GM21526 (cell line): ENCODE measurements at regions not wholly inside any gene's neighbourhood (a gene's known extent, or its start where the extent isn't known, plus 50 kb on each side); places are given as distances from the start of the nearest gene placed in this dataset.

Experiments used
- ATAC-seq: cut with Tn5 transposase; IDR thresholded peaks from one replicate; pipeline ENCODE4 v1.9.1; 2021; ENCODE audit warnings: moderate library complexity; ENCODE audit not compliant: unreplicated experiment, low FRiP score

GRCh38 chr10:25661632-25662031 lies 272.4 kb upstream of the MYO3A start:
- ATAC-seq, result no peak

DNA sequence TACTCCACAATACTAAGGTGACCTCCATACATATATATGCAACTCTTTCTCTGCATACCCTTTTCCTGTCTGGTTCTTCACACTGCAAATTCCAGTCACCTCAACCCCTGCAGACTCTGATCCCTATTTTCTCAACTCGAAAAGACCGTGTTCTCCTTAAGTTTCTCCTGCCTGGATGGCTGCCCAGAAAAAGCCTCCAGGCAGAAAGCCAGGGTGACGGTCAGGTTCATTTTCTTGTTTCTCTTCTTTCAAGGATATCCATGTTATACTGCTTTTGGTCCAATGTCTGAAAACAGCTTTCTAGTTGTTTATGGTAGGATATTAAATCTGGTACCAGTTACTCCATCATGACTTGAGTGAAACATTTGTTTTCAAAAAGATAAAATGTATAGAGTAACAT lies 267.8 kb upstream of the MYO3A start:
- ATAC-seq, result no peak

GRCh38 chr10:25675204-25675603 lies 258.8 kb upstream of the MYO3A start:
- ATAC-seq, result no peak

- ATAC-seq, result no peak
These were observed 258.4 kb upstream of the MYO3A start for GRCh38 chr10:25675615-25676014.

- ATAC-seq, result no peak
These were observed 255.8 kb upstream of the MYO3A start for GRCh38 chr10:25678220-25678619.

DNA sequence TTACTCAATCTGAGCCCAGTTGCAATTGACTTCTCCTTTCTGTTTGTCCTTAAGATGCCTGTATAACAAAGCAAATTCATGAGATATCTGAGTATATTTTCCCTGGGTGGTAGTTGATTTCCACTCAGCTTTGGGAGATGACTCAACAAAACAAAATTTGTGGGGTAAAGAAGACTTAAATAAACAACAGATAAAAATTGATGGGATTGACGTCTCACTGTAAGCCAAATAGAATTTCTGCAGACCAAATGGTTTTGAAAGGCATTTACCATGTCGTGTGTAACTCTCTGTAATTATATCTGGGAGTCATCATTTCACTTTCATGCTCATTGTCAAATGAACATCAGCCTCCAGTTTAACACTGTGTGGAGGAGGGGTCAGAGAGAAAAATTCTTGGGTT lies 255.4 kb upstream of the MYO3A start:
- ATAC-seq, result no peak

DNA sequence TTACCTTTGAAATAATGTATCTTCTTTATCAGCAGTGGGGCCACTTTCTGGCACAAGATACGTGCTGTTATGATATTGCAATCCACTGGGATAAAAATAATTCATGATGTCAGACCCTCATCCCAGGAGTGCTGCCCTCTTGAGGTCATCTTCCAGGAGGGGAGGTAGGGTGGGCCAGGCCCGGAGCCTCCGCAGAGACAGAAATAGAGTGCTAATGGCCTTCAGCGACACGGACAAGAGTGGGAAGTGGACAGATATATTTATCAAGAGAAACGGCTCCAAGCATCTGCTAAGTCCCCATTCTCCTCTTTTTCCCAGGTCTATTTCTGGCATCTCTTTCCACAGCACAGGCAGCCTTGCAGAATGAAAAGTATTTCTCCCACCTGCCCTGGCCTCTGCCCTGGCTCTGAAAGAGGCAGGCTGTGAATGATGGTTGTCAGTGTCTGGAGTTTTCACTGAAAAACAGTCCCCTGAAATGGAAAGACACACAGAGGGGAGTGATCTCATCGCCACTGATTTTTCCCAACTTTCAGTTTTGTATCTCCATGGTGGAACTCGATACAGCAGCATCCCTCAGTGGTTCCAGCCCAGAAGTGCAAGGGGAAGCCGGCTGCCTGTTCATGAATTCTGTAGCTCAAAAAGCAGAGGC lies 251.7 kb upstream of the MYO3A start:
- no peak for ATAC-seq

- ATAC-seq, result no peak
These were observed 250.7 kb upstream of the MYO3A start for GRCh38 chr10:25683344-25683743.

DNA sequence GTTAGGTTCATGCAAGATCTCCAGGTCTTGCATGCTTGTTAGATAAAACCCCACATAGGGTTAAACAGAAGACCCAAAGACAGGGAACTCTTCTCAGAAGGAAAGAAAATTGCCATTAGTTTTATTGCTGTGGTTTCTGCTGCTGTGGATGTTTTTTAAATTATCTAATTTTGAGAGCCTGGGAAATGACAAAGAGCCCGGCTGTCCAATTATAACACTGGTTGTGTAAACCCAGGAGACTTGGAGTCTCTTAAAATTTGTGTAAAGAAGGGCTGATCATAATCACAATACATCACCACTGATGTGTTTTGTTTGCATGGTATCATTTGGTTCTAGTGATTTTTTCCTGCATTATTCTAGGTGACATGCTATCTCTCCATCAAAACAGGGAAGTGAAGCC lies 246.5 kb upstream of the MYO3A start:
- ATAC-seq, result no peak

- no peak for ATAC-seq
These were observed 244.5 kb upstream of the MYO3A start for GRCh38 chr10:25689346-25690100.

GRCh38 chr10:25692761-25693160 lies 241.3 kb upstream of the MYO3A start:
- ATAC-seq, result no peak

DNA sequence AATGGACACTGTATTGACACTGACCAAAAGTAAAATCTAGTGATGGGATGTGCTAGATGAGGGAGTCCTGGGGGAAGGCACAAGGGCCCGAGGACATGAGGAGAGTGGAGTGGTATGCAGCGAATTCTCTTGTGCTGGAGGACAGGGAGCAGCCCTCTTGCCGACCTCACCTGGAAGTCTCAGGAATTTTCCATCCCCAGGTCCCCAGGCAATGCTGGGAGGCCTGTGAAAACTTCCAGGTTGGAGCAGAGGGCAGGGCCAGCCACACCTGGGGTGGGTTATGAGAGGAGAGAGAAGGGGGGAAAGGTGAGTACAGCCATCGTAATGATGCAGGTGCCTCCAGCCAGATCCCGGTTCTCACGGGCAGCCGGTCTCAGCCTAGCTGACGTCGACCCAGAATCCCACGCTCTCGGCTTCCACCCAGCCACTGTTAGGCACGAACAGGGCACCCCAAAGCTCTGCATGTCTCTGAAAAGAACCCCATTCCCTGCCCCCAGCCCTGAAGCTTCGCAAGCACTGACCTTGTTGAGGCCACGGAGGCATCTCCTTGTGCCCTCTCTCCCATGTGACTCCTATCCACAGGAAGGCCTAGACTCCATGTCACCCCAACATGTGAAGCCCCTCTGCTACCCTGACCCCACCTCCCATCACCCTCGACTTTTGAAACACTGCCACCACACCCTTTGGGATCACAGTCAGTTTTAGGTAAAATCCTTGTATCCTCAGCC lies 239.7 kb upstream of the MYO3A start:
- ATAC-seq, result no peak

DNA sequence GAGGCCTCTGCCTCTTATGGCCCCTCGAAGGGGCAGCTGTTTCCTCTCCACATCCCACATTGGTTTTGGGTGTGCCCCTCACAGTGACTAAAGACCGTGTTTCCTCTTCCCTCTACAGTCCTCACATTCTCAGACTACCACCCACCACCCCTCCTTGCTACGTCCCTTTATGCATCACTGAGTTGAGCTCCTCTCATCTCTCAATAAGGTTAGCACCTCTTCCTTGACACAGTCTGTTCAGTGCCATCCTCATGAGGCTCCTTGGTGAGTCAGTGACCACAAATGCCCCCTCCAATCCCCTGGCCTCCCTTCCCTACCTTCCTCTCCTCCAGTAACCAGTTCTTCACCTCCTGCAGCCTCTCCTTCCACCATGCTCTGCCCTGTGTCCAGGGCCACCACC lies 239.1 kb upstream of the MYO3A start:
- ATAC-seq, result no peak

DNA sequence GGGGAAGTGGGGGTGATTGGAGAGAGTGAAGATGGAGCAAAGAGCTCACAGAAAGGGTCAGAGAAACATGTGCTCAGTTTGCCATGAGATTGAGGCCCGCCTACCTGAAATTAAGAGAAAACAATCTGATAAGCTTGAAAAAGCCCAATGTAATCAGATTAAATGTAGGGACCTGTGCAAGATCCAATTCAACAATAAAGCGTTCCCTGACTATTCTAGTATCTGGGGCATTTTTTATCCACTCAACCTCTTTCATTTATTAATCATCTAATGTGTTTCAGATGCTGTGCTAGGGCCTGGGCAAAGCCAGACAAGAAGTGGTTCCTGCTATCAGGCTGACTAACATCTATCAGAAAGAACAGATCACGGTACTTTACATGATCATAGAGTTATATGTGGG lies 238.4 kb upstream of the MYO3A start:
- no peak for ATAC-seq

DNA sequence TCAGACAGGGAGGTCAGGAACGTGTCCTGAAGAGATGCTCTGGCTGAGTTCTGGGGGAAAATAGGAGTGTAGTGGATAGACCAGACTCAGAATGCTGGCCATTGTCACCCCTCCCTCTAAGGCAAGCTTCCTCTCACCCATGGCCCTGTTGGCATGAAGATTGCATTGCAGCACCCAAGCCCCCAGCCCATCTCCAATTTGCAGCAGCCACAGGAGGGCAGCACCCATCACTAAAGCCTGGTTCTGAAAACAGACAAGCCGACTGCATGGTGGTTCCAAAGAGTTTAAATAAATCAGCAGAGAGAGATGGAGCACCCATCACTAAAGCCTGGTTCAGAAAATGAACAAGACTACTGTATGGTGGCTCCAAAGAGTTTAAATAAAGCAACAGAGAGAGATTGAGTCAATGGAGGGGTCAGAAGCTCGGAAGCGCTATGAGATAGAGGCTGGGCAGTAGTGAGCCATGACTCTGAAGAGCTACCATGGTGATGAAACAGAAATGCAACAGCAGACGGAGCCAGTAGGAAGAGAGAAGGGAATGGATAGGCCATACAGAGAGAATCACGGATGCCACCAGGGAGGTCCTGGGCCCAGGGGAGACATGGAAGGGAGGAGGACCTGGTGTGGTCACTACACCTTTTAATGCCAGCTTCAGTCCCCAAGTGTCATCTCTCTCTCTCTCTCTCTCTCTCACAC lies 237.9 kb upstream of the MYO3A start:
- no peak for ATAC-seq

DNA sequence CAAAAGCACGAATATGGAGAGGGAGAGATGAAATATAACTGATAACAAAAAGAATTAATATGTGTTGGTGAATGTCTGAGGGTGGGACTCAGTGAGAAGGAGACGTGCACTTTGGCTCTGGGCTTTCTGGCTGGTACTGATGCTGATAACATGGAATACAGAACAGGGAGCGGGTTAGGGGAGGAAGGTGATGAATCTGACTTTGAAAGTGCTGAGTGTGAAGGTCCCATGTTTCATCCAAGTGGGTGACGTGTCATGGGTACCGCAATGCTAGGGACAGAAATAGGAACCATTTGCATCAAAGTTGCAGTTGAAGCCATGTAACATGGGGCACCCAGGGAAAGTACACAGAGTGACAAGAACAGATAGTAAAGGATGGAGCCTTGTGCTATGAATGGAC lies 236.6 kb upstream of the MYO3A start:
- ATAC-seq, result no peak

GRCh38 chr10:25698638-25699037 lies 235.4 kb upstream of the MYO3A start:
- no peak for ATAC-seq

GRCh38 chr10:25699631-25700030 lies 234.4 kb upstream of the MYO3A start:
- ATAC-seq, result no peak

DNA sequence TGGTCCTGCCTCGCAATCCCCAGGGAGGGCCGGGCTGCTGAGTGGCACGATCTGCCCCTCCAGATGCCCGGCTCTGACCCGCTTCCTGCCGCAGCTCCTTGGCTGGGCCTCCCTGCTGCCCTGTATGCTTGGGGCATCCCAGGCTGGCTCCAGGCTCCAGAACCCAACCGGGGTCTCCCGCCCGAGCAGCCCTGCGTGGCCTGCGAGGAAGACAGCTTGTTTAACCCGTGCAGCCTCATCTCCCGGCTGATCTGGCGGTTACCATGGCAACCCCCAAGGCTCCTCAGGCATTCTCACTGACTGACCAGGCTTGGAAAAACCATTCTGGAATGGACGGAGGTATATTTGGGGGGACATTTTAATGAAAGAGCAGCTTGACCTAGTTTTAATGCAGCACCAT lies 232.4 kb upstream of the MYO3A start:
- ATAC-seq, result no peak

- ATAC-seq, result no peak
These were observed 229.4 kb upstream of the MYO3A start for GRCh38 chr10:25704622-25705021.

GRCh38 chr10:25707572-25707971 lies 226.5 kb upstream of the MYO3A start:
- ATAC-seq, result no peak
